HEK293 (cell line): ENCODE measurements at regions not wholly inside any gene's neighbourhood (a gene's known extent, or its start where the extent isn't known, plus 50 kb on each side); places are given as distances from the start of the nearest gene placed in this dataset.

Source experiments
- CTCF ChIP-seq: fragments of 450-650 bp; formaldehyde crosslinking; IDR thresholded peaks from 2 replicates; pipeline ENCODE4 v1.5.1; 2016; ENCODE audit warnings: missing biosample characterization, missing genetic modification characterization
- FEZF1 ChIP-seq: fragments of 450-650 bp; formaldehyde crosslinking; IDR thresholded peaks from 2 replicates; pipeline ENCODE4 v1.5.1; 2016; ENCODE audit warnings: missing biosample characterization, missing genetic modification characterization
- GLI2 ChIP-seq: fragments of 450-650 bp; formaldehyde crosslinking; IDR thresholded peaks from 2 replicates; pipeline ENCODE4; 2017; ENCODE audit warnings: missing biosample characterization, missing genetic modification characterization, low read depth, borderline replicate concordance
- GLI4 ChIP-seq: fragments of 450-650 bp; formaldehyde crosslinking; IDR thresholded peaks from 2 replicates; pipeline ENCODE4 v1.5.1; 2016; ENCODE audit warnings: missing biosample characterization, missing genetic modification characterization
- PRDM6 ChIP-seq: fragments of 450-650 bp; formaldehyde crosslinking; IDR thresholded peaks from 2 replicates; pipeline ENCODE4 v1.5.1; 2017; ENCODE audit warnings: missing biosample characterization, missing genetic modification characterization
- RBAK ChIP-seq: fragments of 450-650 bp; formaldehyde crosslinking; IDR thresholded peaks from 2 replicates; pipeline ENCODE4 v1.5.1; 2016; ENCODE audit warnings: missing biosample characterization, missing genetic modification characterization
- ZNF350 ChIP-seq: fragments of 450-650 bp; formaldehyde crosslinking; IDR thresholded peaks from 2 replicates; pipeline ENCODE4 v1.5.0; 2017; ENCODE audit warnings: missing biosample characterization, mild to moderate bottlenecking, missing genetic modification characterization
- ZNF354C ChIP-seq: fragments of 450-650 bp; formaldehyde crosslinking; IDR thresholded peaks from 2 replicates; pipeline ENCODE4 v1.5.1; 2016; ENCODE audit warnings: missing biosample characterization, missing genetic modification characterization, low read depth, borderline replicate concordance
- ZNF398 ChIP-seq: fragments of 450-650 bp; formaldehyde crosslinking; IDR thresholded peaks from 2 replicates; pipeline ENCODE4 v1.5.1; 2017; ENCODE audit warnings: missing biosample characterization, missing genetic modification characterization
- ZNF623 ChIP-seq: fragments of 450-650 bp; formaldehyde crosslinking; IDR thresholded peaks from 2 replicates; pipeline ENCODE4 v1.5.1; 2016; ENCODE audit warnings: missing biosample characterization, missing genetic modification characterization
- ZNF792 ChIP-seq: fragments of 450-650 bp; formaldehyde crosslinking; IDR thresholded peaks from 2 replicates; pipeline ENCODE4 v1.5.1; 2016; ENCODE audit warnings: missing biosample characterization, missing genetic modification characterization
- TF ChIP-seq, protein P1 (sequence below): fragments of 450-650 bp; formaldehyde crosslinking; IDR thresholded peaks from 2 replicates; pipeline ENCODE4 v1.5.1; 2016; ENCODE audit warnings: missing biosample characterization, missing genetic modification characterization

- no peak for TF ChIP-seq PRDM6 (tag by site-specific recombination)
- TF ChIP-seq CTCF (tag by site-specific recombination), result no peak
- TF ChIP-seq ZNF398, result no peak
- TF ChIP-seq GLI4 (tag by site-specific recombination), result no peak
- no peak for TF ChIP-seq ZNF354C
- TF ChIP-seq GLI2 (tag by site-specific recombination), result no peak
- TF ChIP-seq ZNF623 (tag by site-specific recombination), result no peak
- TF ChIP-seq ZNF350 (tag by site-specific recombination), result no peak
- no peak for TF ChIP-seq ZNF792 (tag by site-specific recombination)
- no peak for TF ChIP-seq RBAK (tag by site-specific recombination)
- TF ChIP-seq, protein P1, sequence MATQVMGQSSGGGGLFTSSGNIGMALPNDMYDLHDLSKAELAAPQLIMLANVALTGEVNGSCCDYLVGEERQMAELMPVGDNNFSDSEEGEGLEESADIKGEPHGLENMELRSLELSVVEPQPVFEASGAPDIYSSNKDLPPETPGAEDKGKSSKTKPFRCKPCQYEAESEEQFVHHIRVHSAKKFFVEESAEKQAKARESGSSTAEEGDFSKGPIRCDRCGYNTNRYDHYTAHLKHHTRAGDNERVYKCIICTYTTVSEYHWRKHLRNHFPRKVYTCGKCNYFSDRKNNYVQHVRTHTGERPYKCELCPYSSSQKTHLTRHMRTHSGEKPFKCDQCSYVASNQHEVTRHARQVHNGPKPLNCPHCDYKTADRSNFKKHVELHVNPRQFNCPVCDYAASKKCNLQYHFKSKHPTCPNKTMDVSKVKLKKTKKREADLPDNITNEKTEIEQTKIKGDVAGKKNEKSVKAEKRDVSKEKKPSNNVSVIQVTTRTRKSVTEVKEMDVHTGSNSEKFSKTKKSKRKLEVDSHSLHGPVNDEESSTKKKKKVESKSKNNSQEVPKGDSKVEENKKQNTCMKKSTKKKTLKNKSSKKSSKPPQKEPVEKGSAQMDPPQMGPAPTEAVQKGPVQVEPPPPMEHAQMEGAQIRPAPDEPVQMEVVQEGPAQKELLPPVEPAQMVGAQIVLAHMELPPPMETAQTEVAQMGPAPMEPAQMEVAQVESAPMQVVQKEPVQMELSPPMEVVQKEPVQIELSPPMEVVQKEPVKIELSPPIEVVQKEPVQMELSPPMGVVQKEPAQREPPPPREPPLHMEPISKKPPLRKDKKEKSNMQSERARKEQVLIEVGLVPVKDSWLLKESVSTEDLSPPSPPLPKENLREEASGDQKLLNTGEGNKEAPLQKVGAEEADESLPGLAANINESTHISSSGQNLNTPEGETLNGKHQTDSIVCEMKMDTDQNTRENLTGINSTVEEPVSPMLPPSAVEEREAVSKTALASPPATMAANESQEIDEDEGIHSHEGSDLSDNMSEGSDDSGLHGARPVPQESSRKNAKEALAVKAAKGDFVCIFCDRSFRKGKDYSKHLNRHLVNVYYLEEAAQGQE, result no peak
- TF ChIP-seq FEZF1 (tag by site-specific recombination), result no peak
Observed at GRCh38 chr14:39827901-39828655, 395.8 kb upstream of the FBXO33 start.
